Fibroblast of mammary gland (primary cell): ENCODE measurements at regions not wholly inside any gene's neighbourhood (a gene's known extent, or its start where the extent isn't known, plus 50 kb on each side); places are given as distances from the start of the nearest gene placed in this dataset.

Experiments used
- DNase-seq: peaks from one replicate; pipeline ENCODE4 v3.0.0-alpha.2; 2010; ENCODE audit warnings: low read depth
- H3K4me3 ChIP-seq: 2 replicates; pipeline ENCODE4 v1.5.1; 2011; ENCODE audit warnings: low read depth, mild to moderate bottlenecking, low read length, moderate library complexity; ENCODE audit not compliant: control insufficient read depth
- TF ChIP-seq, protein P1 (sequence below): conservative IDR thresholded peaks from 2 replicates; pipeline ENCODE4 v1.5.1; 2011; ENCODE audit warnings: low read depth, low read length, inconsistent platforms; ENCODE audit not compliant: control insufficient read depth, insufficient read depth

- TF ChIP-seq, protein P1, sequence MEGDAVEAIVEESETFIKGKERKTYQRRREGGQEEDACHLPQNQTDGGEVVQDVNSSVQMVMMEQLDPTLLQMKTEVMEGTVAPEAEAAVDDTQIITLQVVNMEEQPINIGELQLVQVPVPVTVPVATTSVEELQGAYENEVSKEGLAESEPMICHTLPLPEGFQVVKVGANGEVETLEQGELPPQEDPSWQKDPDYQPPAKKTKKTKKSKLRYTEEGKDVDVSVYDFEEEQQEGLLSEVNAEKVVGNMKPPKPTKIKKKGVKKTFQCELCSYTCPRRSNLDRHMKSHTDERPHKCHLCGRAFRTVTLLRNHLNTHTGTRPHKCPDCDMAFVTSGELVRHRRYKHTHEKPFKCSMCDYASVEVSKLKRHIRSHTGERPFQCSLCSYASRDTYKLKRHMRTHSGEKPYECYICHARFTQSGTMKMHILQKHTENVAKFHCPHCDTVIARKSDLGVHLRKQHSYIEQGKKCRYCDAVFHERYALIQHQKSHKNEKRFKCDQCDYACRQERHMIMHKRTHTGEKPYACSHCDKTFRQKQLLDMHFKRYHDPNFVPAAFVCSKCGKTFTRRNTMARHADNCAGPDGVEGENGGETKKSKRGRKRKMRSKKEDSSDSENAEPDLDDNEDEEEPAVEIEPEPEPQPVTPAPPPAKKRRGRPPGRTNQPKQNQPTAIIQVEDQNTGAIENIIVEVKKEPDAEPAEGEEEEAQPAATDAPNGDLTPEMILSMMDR: no peak
- H3K4me3 ChIP-seq: no peak overlapping the region
- DNase-seq: no peak
Measured at GRCh38 chr9:89702401-89702800, 97.6 kb downstream of the GADD45G start.

DNA sequence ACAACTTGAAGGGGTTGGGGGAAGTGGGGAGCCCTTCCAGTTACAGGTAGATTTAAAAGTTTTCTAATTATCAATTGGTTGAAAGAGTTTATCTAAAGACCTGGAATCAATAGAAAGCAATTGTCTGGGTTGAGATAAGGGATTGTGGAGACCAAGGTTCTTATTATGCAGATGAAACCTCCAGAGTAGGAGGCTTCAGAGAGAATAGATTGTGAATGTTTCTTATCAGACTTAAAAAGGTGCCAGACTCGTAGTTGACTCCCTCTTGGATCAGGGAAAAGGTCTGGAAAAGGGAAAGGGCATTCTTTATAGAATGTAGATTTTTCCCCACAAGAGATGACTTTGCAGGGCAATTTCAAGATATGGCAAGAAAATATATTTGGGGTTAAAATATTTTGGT, 100.8 kb downstream of the GADD45G start:
- no peak for DNase-seq
- TF ChIP-seq, protein P1: no peak
- no peak overlapping the region for H3K4me3 ChIP-seq

GRCh38 chr9:89706086-89706485, 101.3 kb downstream of the GADD45G start:
- TF ChIP-seq, protein P1: no peak
- no peak overlapping the region for H3K4me3 ChIP-seq
- DNase-seq: no peak

DNA sequence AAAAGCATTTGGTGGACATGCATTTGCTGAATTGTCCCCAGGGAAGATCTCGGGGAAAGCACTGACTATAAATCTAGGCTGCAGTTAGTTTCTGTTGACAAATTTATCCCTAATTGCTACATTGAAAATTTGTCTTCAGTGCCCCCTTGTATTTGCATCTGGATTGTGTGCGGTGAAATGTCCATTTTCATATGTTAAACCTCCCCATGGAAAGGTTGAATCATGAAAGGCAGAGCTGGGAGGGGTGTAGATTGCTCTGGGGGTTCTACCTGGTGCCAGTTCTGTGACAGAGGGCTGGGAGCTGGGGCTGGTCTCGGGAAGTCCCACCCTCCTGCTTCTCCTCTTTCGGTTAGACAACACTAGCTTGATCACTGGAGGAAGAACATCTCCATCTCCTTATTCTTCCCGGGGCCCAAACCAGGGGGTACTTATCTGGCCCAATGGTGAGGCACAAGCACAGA, 101.9 kb downstream of the GADD45G start:
- TF ChIP-seq, protein P1: no peak
- no peak for DNase-seq
- no peak overlapping the region for H3K4me3 ChIP-seq

- DNase-seq: peak; percentile 59
- TF ChIP-seq, protein P1: no peak
- no peak overlapping the region for H3K4me3 ChIP-seq
Measured at GRCh38 chr9:89710697-89711096, 105.9 kb downstream of the GADD45G start.

DNA sequence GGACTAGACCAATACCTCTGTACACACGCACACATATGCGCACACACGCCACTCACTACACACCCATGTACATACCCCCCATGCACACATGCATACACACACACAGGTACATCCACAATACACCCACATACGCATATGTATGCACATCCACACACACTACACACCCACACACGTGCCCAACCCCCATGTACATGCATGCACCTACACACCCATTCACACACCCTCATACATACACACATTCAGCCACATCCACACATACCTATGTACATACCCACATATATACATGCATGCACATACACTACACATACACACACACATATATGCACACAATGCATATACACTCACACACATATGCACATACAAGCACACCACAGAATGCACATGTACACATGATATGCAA, 107.1 kb downstream of the GADD45G start:
- H3K4me3 ChIP-seq: no peak overlapping the region
- TF ChIP-seq, protein P1: no peak
- no peak for DNase-seq

DNA sequence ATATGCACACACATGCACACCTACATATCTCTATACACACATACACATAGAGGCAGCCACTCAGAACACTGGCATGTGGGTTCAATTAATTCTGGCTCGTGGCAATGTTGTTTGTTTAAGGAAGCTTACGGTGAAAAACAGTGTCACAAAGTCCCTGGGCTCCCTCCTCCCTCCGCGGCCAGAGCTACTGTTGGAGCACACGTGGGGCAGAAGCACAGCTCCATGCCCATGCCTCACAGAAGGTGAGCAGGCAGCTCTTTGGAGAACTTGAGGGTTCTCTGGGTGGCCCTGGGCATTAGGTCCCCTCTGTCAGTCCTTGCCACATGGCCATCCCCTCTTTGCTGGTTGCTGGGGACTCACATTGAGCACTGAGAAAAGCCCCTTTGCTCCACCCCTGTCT, 107.5 kb downstream of the GADD45G start:
- TF ChIP-seq, protein P1: no peak
- DNase-seq: no peak
- H3K4me3 ChIP-seq: no peak overlapping the region
